ENCODE measurements at regions not wholly inside any gene's neighbourhood (a gene's known extent, or its start where the extent isn't known, plus 50 kb on each side); places are given as distances from the start of the nearest gene placed in this dataset.

- H3K27me3 ChIP-seq (ENCODE audit: control insufficient read depth, insufficient read depth, low read length): no peaks in the 10 kb centered on the region
- DNase-seq (ENCODE audit: low read depth, low spot score): no peak
- ChIA-PET POLR2A (no interaction called here), CTCF (no interaction called here)
- in situ Hi-C loops (cut with HindIII; ENCODE audit: low pct_unique_long_range_greater_than_20kb, low sequenced_read_pairs) (no loop called here), intact Hi-C loops (cut with micrococcal nuclease; ENCODE audit: unreplicated experiment) (no loop called here)
- no TSS peak for BruUV-seq (replicated peaks)
- TF ChIP-seq CTCF (IDR thresholded peaks at IDR 0.05): no peak
- no peak for TF ChIP-seq TCF7L2 (IDR thresholded peaks at IDR 0.05; ENCODE audit: low read depth, low read length)
- TF ChIP-seq REST (IDR thresholded peaks at IDR 0.05; ENCODE audit: insufficient read depth in 1 of 2, low read depth in 2 of 2, low read length in 1 of 2): no peak
- no peak for TF ChIP-seq SIN3A (IDR thresholded peaks at IDR 0.05; ENCODE audit: borderline replicate concordance, insufficient read depth, low read depth, low read length)
- TF ChIP-seq POLR2AphosphoS5 (IDR thresholded peaks at IDR 0.05; ENCODE audit: low read depth, low read length): no peak
- no peaks in the 10 kb centered on the region for H3K9me3 ChIP-seq (ENCODE audit: control insufficient read depth, insufficient read depth, low read depth, low read length)
- no peaks in the 10 kb centered on the region for H3K36me3 ChIP-seq (ENCODE audit: control insufficient read depth, insufficient read depth, low read length)
- ATAC-seq: no peak
- H3K4me1 ChIP-seq (ENCODE audit: control insufficient read depth, insufficient read depth, low read length): no peaks in the 10 kb centered on the region
- H3K4me3 ChIP-seq (ENCODE audit: low read depth in 2 of 2, low read length in 2 of 2): no peak overlapping the region
- H3K27ac ChIP-seq (ENCODE audit: low read length): no peak overlapping the region
Observed at GRCh38 chr5:51518607-51519006, 135.4 kb downstream of the ISL1 start.

GRCh38 chr5:51521583-51521982, 138.3 kb downstream of the ISL1 start:
- Histone ChIP-seq H3K36me3 (ENCODE audit: control insufficient read depth, insufficient read depth, low read length) (no peaks in the 10 kb centered on the region), H3K9me3 (ENCODE audit: control insufficient read depth, insufficient read depth, low read depth, low read length) (no peaks in the 10 kb centered on the region), H3K4me3 (ENCODE audit: low read depth in 2 of 2, low read length in 2 of 2) (no peak overlapping the region), H3K27me3 (ENCODE audit: control insufficient read depth, insufficient read depth, low read length) (no peaks in the 10 kb centered on the region), H3K4me1 (ENCODE audit: control insufficient read depth, insufficient read depth, low read length) (no peaks in the 10 kb centered on the region), H3K27ac (ENCODE audit: low read length) (no peak overlapping the region)
- no peak for TF ChIP-seq TCF7L2 (IDR thresholded peaks at IDR 0.05; ENCODE audit: low read depth, low read length)
- ATAC-seq (no peak), DNase-seq (ENCODE audit: low read depth, low spot score) (no peak)
- in situ Hi-C loops (cut with HindIII; ENCODE audit: low pct_unique_long_range_greater_than_20kb, low sequenced_read_pairs): no loop called here
- BruUV-seq (replicated peaks): no TSS peak
- ChIA-PET POLR2A (no interaction called here), CTCF (no interaction called here)
- intact Hi-C loops (cut with micrococcal nuclease; ENCODE audit: unreplicated experiment): no loop called here

GRCh38 chr5:51539232-51539631, 156.0 kb downstream of the ISL1 start:
- H3K4me3 ChIP-seq (ENCODE audit: low read depth in 2 of 2, low read length in 2 of 2): no peak overlapping the region
- in situ Hi-C loops (cut with HindIII; ENCODE audit: low pct_unique_long_range_greater_than_20kb, low sequenced_read_pairs) (no loop called here), intact Hi-C loops (cut with micrococcal nuclease; ENCODE audit: unreplicated experiment) (no loop called here)
- H3K9me3 ChIP-seq (ENCODE audit: control insufficient read depth, insufficient read depth, low read depth, low read length): peaks cover 5% of the 10 kb centered on the region; the same call in 1 of the 2 replicates
- no peak overlapping the region for H3K27ac ChIP-seq (ENCODE audit: low read length)
- DNase-seq (ENCODE audit: low read depth, low spot score) (no peak), ATAC-seq (no peak)
- no peaks in the 10 kb centered on the region for H3K36me3 ChIP-seq (ENCODE audit: control insufficient read depth, insufficient read depth, low read length)
- no peaks in the 10 kb centered on the region for H3K4me1 ChIP-seq (ENCODE audit: control insufficient read depth, insufficient read depth, low read length)
- TF ChIP-seq SIN3A (IDR thresholded peaks at IDR 0.05; ENCODE audit: borderline replicate concordance, insufficient read depth, low read depth, low read length) (no peak), CTCF (IDR thresholded peaks at IDR 0.05) (no peak), TCF7L2 (IDR thresholded peaks at IDR 0.05; ENCODE audit: low read depth, low read length) (no peak), POLR2AphosphoS5 (IDR thresholded peaks at IDR 0.05; ENCODE audit: low read depth, low read length) (no peak), REST (IDR thresholded peaks at IDR 0.05; ENCODE audit: insufficient read depth in 1 of 2, low read depth in 2 of 2, low read length in 1 of 2) (no peak)
- BruUV-seq (replicated peaks): no TSS peak
- no peaks in the 10 kb centered on the region for H3K27me3 ChIP-seq (ENCODE audit: control insufficient read depth, insufficient read depth, low read length)
- ChIA-PET POLR2A (no interaction called here), CTCF (no interaction called here)

All from Panc1 (cell line).